Neural progenitor cell (in vitro differentiated cells): ENCODE measurements at regions not wholly inside any gene's neighbourhood (a gene's known extent, or its start where the extent isn't known, plus 50 kb on each side); places are given as distances from the start of the nearest gene placed in this dataset.

Experiments used
- DNase-seq: peaks from one replicate; pipeline ENCODE4 v3.0.0-alpha.2; 2016; ENCODE audit warnings: low spot score
- H2AFZ ChIP-seq: fragments of 200-600 bp; sonication (generic); replicated peaks from 2 replicates; pipeline ENCODE4 v1.6.1; 2016; ENCODE audit warnings: antibody characterized with exemption
- H3F3A ChIP-seq: fragments of 200-600 bp; sonication (generic); 2 replicates; pipeline ENCODE4 v1.6.1; 2016; ENCODE audit warnings: antibody characterized with exemption, low read depth
- H3K27ac ChIP-seq: fragments of 200-600 bp; sonication (generic); 2 replicates; pipeline ENCODE4 v1.5.1; 2016; ENCODE audit warnings: mild to moderate bottlenecking
- H3K27me3 ChIP-seq: fragments of 200-600 bp; sonication (generic); 2 replicates; pipeline ENCODE4 v1.6.1; 2016; ENCODE audit warnings: mild to moderate bottlenecking, moderate library complexity
- H3K36me3 ChIP-seq: fragments of 200-600 bp; sonication (generic); 2 replicates; pipeline ENCODE4 v1.5.1; 2016
- H3K4me1 ChIP-seq: fragments of 200-600 bp; sonication (generic); 2 replicates; pipeline ENCODE4 v1.6.1; 2016; ENCODE audit warnings: mixed run types
- H3K4me2 ChIP-seq: fragments of 200-600 bp; sonication (generic); 2 replicates; pipeline ENCODE4 v1.6.1; 2016
- H3K4me3 ChIP-seq: fragments of 200-600 bp; sonication (generic); 2 replicates; pipeline ENCODE4 v1.5.1; 2016
- H3K79me2 ChIP-seq: fragments of 200-600 bp; sonication (generic); 2 replicates; pipeline ENCODE4 v1.6.1; 2016; ENCODE audit warnings: low read depth
- H3K9ac ChIP-seq: fragments of 200-600 bp; sonication (generic); 2 replicates; pipeline ENCODE4 v1.6.1; 2016
- H3K9me3 ChIP-seq: fragments of 200-600 bp; sonication (generic); 2 replicates; pipeline ENCODE4 v1.5.1; 2016; ENCODE audit warnings: low read depth
- H4K20me1 ChIP-seq: fragments of 200-600 bp; sonication (generic); 2 replicates; pipeline ENCODE4 v1.6.1; 2016; ENCODE audit warnings: low read depth
- H3K27ac Mint-ChIP-seq: 3 replicates; pipeline ENCODE4 v1.8.0; 2021; ENCODE audit warnings: mixed read lengths
- H3K27me3 Mint-ChIP-seq: 2 replicates; pipeline ENCODE4 v1.8.0; 2022; ENCODE audit warnings: low read depth, mild to moderate bottlenecking, inconsistent platforms, moderate library complexity, mixed read lengths; ENCODE audit not compliant: insufficient read depth
- H3K36me3 Mint-ChIP-seq: 3 replicates; pipeline ENCODE4 v1.8.0; 2021; ENCODE audit warnings: mixed read lengths
- H3K4me1 Mint-ChIP-seq: 3 replicates; pipeline ENCODE4 v1.8.0; 2021; ENCODE audit warnings: mixed read lengths
- H3K4me3 Mint-ChIP-seq: 3 replicates; pipeline ENCODE4 v1.8.0; 2021; ENCODE audit warnings: mild to moderate bottlenecking, moderate library complexity, mixed read lengths
- H3K9me3 Mint-ChIP-seq: 3 replicates; pipeline ENCODE4 v1.8.0; 2020; ENCODE audit warnings: mixed read lengths
- EZH2 ChIP-seq: fragments of 200-600 bp; sonication (generic); IDR thresholded peaks from 2 replicates; pipeline ENCODE4 v1.6.1; 2017; ENCODE audit warnings: antibody characterized with exemption, mild to moderate bottlenecking, moderate library complexity
- EZH2phosphoT487 ChIP-seq: fragments of 200-600 bp; sonication (generic); IDR thresholded peaks from 2 replicates; pipeline ENCODE4 v1.6.1; 2017; ENCODE audit warnings: antibody characterized with exemption
- TF ChIP-seq, protein P1 (sequence below): fragments of 200-600 bp; sonication (generic); IDR thresholded peaks from 2 replicates; pipeline ENCODE4 v1.5.1; 2017; ENCODE audit warnings: antibody characterized with exemption, mild to moderate bottlenecking

DNA sequence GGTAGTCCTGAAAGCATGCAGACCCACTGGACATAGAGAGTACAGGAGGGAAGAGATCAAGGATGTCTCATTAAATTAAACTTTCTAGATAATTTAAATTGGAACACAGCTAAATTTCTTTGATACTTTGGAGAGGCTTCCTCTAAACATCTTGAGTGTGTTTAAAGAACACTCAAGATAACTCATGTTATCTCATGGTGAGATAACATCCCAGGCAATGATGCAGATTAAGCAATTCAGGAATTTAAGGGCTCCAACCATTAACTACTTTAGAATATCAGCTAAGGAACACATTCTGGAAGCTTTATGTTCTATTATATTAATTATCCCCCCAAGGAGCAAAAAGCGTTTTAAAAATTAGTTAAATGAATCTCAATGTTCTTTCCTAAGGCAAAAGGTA is 289.2 kb upstream of the RUNX1 start:
- H3K4me1 ChIP-seq: no peaks in the 10 kb centered on the region
- no peak for DNase-seq
- H3K9me3 ChIP-seq: no peaks in the 10 kb centered on the region
- H3K4me3 Mint-ChIP-seq: no peak overlapping the region
- no peaks in the 10 kb centered on the region for H3K36me3 Mint-ChIP-seq
- no peak overlapping the region for H3K27ac Mint-ChIP-seq
- H3K9me3 Mint-ChIP-seq: no peaks in the 10 kb centered on the region
- no peak overlapping the region for H2AFZ ChIP-seq
- no peak overlapping the region for H3K4me3 ChIP-seq
- no peaks in the 10 kb centered on the region for H3K4me1 Mint-ChIP-seq
- H3K9ac ChIP-seq: no peak overlapping the region
- H3K27me3 Mint-ChIP-seq: peaks cover 2% of the 10 kb centered on the region
- no peak for TF ChIP-seq EZH2phosphoT487
- H3K4me2 ChIP-seq: no peak overlapping the region
- H3K27me3 ChIP-seq: no peaks in the 10 kb centered on the region
- no peaks in the 10 kb centered on the region for H3K36me3 ChIP-seq
- H3F3A ChIP-seq: no peaks in the 10 kb centered on the region
- H3K27ac ChIP-seq: no peak overlapping the region
- H3K79me2 ChIP-seq: no peaks in the 10 kb centered on the region
- H4K20me1 ChIP-seq: no peaks in the 10 kb centered on the region

DNA sequence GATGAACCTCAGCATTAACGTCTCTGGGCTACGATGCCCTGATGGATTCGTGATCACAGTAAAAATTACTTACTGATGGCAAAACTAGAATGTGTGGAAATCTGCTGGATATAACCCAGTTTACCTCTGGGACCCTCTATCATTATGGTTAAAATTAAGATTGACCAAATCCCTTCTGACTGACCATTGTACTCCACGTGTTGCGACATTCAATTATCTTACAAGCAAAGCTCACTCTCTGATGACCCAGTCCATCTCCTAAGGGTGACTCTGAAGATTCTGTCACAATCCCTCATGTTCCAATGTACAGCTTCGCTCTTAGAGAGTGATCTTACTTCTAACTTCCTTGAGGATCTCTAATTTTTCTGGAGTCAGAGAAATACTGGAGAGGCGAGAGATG is 288.5 kb upstream of the RUNX1 start:
- Histone ChIP-seq H3K4me3 (no peak overlapping the region), H3K27ac (no peak overlapping the region), H2AFZ (no peak overlapping the region), H3K36me3 (no peaks in the 10 kb centered on the region), H3K4me2 (no peak overlapping the region), H4K20me1 (no peaks in the 10 kb centered on the region), H3K79me2 (no peaks in the 10 kb centered on the region), H3K27me3 (no peaks in the 10 kb centered on the region), H3K9me3 (no peaks in the 10 kb centered on the region), H3K9ac (no peak overlapping the region), H3K4me1 (no peaks in the 10 kb centered on the region), H3F3A (no peaks in the 10 kb centered on the region)
- Mint-ChIP-seq H3K36me3 (no peaks in the 10 kb centered on the region), H3K4me3 (no peak overlapping the region), H3K4me1 (no peaks in the 10 kb centered on the region), H3K9me3 (no peaks in the 10 kb centered on the region), H3K27ac (no peak overlapping the region), H3K27me3 (peaks cover 2% of the 10 kb centered on the region)
- no peak for TF ChIP-seq EZH2phosphoT487
- TF ChIP-seq, protein P1, sequence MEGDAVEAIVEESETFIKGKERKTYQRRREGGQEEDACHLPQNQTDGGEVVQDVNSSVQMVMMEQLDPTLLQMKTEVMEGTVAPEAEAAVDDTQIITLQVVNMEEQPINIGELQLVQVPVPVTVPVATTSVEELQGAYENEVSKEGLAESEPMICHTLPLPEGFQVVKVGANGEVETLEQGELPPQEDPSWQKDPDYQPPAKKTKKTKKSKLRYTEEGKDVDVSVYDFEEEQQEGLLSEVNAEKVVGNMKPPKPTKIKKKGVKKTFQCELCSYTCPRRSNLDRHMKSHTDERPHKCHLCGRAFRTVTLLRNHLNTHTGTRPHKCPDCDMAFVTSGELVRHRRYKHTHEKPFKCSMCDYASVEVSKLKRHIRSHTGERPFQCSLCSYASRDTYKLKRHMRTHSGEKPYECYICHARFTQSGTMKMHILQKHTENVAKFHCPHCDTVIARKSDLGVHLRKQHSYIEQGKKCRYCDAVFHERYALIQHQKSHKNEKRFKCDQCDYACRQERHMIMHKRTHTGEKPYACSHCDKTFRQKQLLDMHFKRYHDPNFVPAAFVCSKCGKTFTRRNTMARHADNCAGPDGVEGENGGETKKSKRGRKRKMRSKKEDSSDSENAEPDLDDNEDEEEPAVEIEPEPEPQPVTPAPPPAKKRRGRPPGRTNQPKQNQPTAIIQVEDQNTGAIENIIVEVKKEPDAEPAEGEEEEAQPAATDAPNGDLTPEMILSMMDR: no peak
- no peak for TF ChIP-seq EZH2
- DNase-seq: no peak

DNA sequence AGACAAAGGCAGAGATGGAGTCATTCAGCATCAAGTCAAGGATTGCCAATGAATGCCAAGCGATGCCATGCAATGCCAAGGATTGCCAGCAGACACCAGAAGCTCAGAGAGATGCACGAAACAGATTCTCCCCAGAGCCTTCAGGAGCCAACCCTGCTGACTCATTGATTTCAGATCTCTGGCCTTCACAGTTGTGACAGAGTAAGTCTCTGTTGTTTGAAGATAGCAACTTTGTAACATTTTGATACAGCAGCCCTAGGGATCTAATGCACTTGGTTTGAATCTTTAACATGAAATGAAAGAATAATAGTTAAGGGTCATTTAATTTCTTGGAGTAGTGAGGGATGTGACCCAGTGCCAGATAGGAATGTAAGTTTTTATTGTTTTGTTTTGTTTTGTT is 287.4 kb upstream of the RUNX1 start:
- TF ChIP-seq EZH2: no peak
- TF ChIP-seq, protein P1: no peak
- TF ChIP-seq EZH2phosphoT487: no peak
- DNase-seq: no peak
- no peaks in the 10 kb centered on the region for H3K9me3 Mint-ChIP-seq
- H3K4me3 Mint-ChIP-seq: no peak overlapping the region
- no peaks in the 10 kb centered on the region for H3K4me1 ChIP-seq
- H3K27ac ChIP-seq: no peak overlapping the region
- no peaks in the 10 kb centered on the region for H3K4me1 Mint-ChIP-seq
- H3K9me3 ChIP-seq: no peaks in the 10 kb centered on the region
- no peaks in the 10 kb centered on the region for H3K36me3 ChIP-seq
- no peak overlapping the region for H2AFZ ChIP-seq
- no peaks in the 10 kb centered on the region for H3F3A ChIP-seq
- no peak overlapping the region for H3K4me2 ChIP-seq
- no peaks in the 10 kb centered on the region for H4K20me1 ChIP-seq
- no peak overlapping the region for H3K9ac ChIP-seq
- H3K27me3 Mint-ChIP-seq: peaks cover 2% of the 10 kb centered on the region
- H3K27me3 ChIP-seq: no peaks in the 10 kb centered on the region
- no peaks in the 10 kb centered on the region for H3K36me3 Mint-ChIP-seq
- H3K4me3 ChIP-seq: no peak overlapping the region
- H3K27ac Mint-ChIP-seq: no peak overlapping the region
- no peaks in the 10 kb centered on the region for H3K79me2 ChIP-seq

DNA sequence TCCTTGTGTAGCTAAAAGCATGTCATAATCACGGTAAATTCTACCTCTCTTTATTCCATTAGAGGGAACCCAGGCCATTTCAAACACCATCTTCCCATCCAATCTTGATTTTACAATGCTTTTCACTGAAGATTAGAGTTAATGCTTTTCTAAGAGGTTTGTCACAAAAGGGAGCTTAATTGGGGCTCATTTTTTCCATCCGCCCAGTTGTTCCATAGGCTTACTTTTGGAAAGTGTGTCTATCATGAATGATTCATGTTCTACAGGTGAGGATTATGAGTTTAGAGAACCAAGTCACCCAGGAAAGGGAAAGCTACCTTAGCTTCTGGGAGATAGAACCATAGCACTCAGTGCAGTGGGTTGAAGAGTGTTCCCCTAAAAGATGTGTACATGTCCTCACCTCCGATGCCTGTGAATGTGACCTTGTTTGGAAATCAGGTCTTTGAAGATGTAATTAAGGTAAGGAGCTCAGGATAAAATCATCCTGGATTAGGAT is 286.9 kb upstream of the RUNX1 start:
- no peak overlapping the region for H3K27ac ChIP-seq
- no peaks in the 10 kb centered on the region for H3K9me3 Mint-ChIP-seq
- no peak overlapping the region for H3K4me2 ChIP-seq
- no peaks in the 10 kb centered on the region for H3K36me3 Mint-ChIP-seq
- no peaks in the 10 kb centered on the region for H3K4me1 ChIP-seq
- no peaks in the 10 kb centered on the region for H3K9me3 ChIP-seq
- no peaks in the 10 kb centered on the region for H3F3A ChIP-seq
- H3K4me3 ChIP-seq: no peak overlapping the region
- H3K9ac ChIP-seq: no peak overlapping the region
- H3K36me3 ChIP-seq: no peaks in the 10 kb centered on the region
- no peaks in the 10 kb centered on the region for H3K4me1 Mint-ChIP-seq
- TF ChIP-seq EZH2 (no peak), EZH2phosphoT487 (no peak)
- TF ChIP-seq, protein P1: no peak
- no peak overlapping the region for H3K27ac Mint-ChIP-seq
- H3K27me3 Mint-ChIP-seq: peaks cover 2% of the 10 kb centered on the region
- DNase-seq: no peak
- no peak overlapping the region for H3K4me3 Mint-ChIP-seq
- no peaks in the 10 kb centered on the region for H4K20me1 ChIP-seq
- no peaks in the 10 kb centered on the region for H3K27me3 ChIP-seq
- H2AFZ ChIP-seq: no peak overlapping the region
- no peaks in the 10 kb centered on the region for H3K79me2 ChIP-seq
